ENCODE measurements at regions not wholly inside any gene's neighbourhood (a gene's known extent, or its start where the extent isn't known, plus 50 kb on each side); places are given as distances from the start of the nearest gene placed in this dataset.
A peak's percentile ranks its signal among the peaks of the same experiment; 100 is the strongest.

DNA sequence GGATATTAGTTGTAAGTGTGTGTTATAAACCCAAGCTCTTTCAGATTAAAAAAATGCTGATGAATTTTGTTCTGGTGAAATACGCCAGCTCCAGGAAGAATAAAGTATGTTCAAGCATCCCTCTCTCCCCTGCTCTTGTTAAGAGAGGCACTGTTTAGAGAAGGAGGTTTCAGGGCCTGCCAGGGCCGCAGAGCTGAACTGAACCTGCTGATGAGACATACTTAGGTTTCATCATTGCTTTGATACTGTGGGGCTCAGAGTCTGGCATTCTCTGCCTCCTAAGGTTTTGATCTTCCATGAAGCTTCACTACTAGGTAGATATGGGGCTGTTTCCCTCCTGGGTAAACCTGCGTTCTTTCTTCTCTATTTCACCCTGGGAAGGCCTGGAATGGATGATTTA is 175.3 kb upstream of the FAM20A start:
- peaks cover 48% of the 10 kb centered on the region for H3K4me1 ChIP-seq
- no peak for DNase-seq (ENCODE audit: extremely low spot score in 2 of 2)
- H3K9me3 ChIP-seq = no peaks in the 10 kb centered on the region
- no peaks in the 10 kb centered on the region for H3K27me3 ChIP-seq
- no peaks in the 10 kb centered on the region for H3K36me3 ChIP-seq
- TF ChIP-seq POLR2AphosphoS5 (IDR thresholded peaks at IDR 0.05; ENCODE audit: insufficient read depth in 1 of 2, low read depth in 1 of 2) (no peak), POLR2A (IDR thresholded peaks at IDR 0.05) (no peak)
- TF ChIP-seq, protein P1, sequence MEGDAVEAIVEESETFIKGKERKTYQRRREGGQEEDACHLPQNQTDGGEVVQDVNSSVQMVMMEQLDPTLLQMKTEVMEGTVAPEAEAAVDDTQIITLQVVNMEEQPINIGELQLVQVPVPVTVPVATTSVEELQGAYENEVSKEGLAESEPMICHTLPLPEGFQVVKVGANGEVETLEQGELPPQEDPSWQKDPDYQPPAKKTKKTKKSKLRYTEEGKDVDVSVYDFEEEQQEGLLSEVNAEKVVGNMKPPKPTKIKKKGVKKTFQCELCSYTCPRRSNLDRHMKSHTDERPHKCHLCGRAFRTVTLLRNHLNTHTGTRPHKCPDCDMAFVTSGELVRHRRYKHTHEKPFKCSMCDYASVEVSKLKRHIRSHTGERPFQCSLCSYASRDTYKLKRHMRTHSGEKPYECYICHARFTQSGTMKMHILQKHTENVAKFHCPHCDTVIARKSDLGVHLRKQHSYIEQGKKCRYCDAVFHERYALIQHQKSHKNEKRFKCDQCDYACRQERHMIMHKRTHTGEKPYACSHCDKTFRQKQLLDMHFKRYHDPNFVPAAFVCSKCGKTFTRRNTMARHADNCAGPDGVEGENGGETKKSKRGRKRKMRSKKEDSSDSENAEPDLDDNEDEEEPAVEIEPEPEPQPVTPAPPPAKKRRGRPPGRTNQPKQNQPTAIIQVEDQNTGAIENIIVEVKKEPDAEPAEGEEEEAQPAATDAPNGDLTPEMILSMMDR (IDR thresholded peaks at IDR 0.05) = no peak
- peak overlapping the region; percentile 68 for H3K27ac ChIP-seq
- no peak overlapping the region for H3K4me3 ChIP-seq
- intact Hi-C loops (cut with DNase I) = loop anchor here (2.0 to 5.0 kb wide), 2 partner anchors 196 to 458 kb away; no protein-coding TSS in a partner anchor

DNA sequence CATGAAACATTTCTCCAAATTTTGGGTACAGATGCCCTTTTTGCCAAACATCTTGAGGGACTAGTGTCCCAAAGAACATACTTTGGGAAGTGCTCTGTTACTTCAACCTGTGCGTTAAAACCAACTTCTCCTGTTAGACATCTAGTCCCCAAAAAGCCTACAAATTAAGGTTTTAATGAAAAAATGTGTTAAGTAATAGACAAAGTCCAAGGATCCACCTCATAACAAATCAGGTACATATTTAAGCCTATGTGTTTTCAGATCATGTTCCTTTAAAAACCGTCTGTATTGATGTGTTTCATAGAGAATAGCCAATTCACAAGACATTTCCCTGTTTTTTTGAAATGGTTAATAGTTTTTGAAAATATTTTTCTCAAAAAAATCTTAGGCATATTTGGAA is 174.8 kb upstream of the FAM20A start:
- DNase-seq (ENCODE audit: extremely low spot score in 2 of 2) = no peak
- H3K4me3 ChIP-seq = no peak overlapping the region
- peaks cover 48% of the 10 kb centered on the region for H3K4me1 ChIP-seq
- H3K9me3 ChIP-seq = no peaks in the 10 kb centered on the region
- no peaks in the 10 kb centered on the region for H3K27me3 ChIP-seq
- TF ChIP-seq, protein P1 (IDR thresholded peaks at IDR 0.05) = no peak
- no peak for TF ChIP-seq POLR2AphosphoS5 (IDR thresholded peaks at IDR 0.05; ENCODE audit: insufficient read depth in 1 of 2, low read depth in 1 of 2)
- no peak for TF ChIP-seq POLR2A (IDR thresholded peaks at IDR 0.05)
- no peaks in the 10 kb centered on the region for H3K36me3 ChIP-seq
- intact Hi-C loops (cut with DNase I) = loop anchor here (2.0 to 5.0 kb wide), 2 partner anchors 196 to 459 kb away; no protein-coding TSS in a partner anchor
- peak overlapping the region; percentile 68 for H3K27ac ChIP-seq

DNA sequence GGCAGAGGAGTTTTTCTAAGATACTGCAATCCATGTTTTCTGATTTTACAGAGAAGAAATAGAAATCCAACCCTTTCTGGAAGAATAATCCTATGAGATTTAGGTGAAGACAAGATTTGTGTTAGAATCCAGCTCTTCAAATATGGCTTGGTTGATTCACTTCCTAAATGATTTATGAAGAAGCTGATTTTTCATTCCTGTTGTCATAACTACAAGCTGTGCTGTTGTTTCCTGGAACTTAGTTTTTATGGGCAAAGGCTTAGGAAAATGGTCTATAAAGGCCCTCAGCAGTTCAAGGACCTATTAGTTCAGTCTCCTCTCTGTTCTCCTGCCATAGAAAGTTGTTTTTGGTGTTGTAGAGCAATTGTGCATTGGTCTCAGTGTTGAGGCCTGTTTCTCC is 174.2 kb upstream of the FAM20A start:
- TF ChIP-seq, protein P1 (IDR thresholded peaks at IDR 0.05) = no peak
- TF ChIP-seq POLR2A (IDR thresholded peaks at IDR 0.05) = no peak
- TF ChIP-seq POLR2AphosphoS5 (IDR thresholded peaks at IDR 0.05; ENCODE audit: insufficient read depth in 1 of 2, low read depth in 1 of 2) = no peak
- no peak overlapping the region for H3K4me3 ChIP-seq
- H3K36me3 ChIP-seq = no peaks in the 10 kb centered on the region
- H3K4me1 ChIP-seq = peaks cover 48% of the 10 kb centered on the region
- intact Hi-C loops (cut with DNase I) = loop anchor here (5.0 kb wide), 1 partner anchor 197 kb away; no protein-coding TSS in a partner anchor
- peak overlapping the region; percentile 68 for H3K27ac ChIP-seq
- DNase-seq (ENCODE audit: extremely low spot score in 2 of 2) = no peak
- no peaks in the 10 kb centered on the region for H3K9me3 ChIP-seq
- no peaks in the 10 kb centered on the region for H3K27me3 ChIP-seq

DNA sequence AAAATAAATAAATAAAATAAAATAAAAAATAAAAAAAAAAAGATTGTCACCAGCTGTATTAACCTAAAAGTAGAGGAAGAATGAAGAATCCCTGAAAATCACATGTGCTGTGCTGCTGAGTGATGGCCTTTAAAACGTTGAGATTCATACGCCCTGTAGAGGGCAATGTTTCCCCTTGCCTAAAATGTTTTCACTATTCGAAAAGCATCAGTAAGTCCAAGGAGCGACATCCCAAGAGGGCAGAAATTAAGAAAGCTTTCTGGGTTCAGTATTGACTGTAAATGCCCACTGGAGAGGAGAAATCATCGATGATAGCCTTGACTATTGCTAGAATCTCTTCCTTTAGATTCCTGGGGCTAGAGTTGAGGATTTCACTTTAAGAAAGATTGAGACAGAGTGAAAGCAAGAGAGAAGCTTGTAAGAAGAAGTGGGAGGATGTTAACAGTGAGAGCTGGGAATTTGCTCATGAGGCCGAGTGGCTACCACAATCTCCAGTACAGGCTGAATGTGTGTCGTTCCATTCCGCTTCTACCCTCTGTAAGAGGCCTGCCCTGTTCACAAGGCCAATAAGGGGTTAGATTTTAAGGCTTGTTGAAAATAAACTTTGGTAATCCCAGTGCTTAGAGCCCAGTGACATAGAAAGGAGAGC is 170.8 kb upstream of the FAM20A start:
- no peaks in the 10 kb centered on the region for H3K9me3 ChIP-seq
- H3K27ac ChIP-seq = peak overlapping the region; percentile 59
- TF ChIP-seq, protein P1 (IDR thresholded peaks at IDR 0.05) = peak; percentile 25 to 67 (median 60)
- TF ChIP-seq POLR2A (IDR thresholded peaks at IDR 0.05) (no peak), POLR2AphosphoS5 (IDR thresholded peaks at IDR 0.05; ENCODE audit: insufficient read depth in 1 of 2, low read depth in 1 of 2) (no peak)
- H3K4me3 ChIP-seq = no peak overlapping the region
- DNase-seq (ENCODE audit: extremely low spot score in 2 of 2) = no peak
- H3K27me3 ChIP-seq = no peaks in the 10 kb centered on the region
- H3K4me1 ChIP-seq = peaks cover 25% of the 10 kb centered on the region
- H3K36me3 ChIP-seq = no peaks in the 10 kb centered on the region
- intact Hi-C loops (cut with DNase I) = no loop called here

DNA sequence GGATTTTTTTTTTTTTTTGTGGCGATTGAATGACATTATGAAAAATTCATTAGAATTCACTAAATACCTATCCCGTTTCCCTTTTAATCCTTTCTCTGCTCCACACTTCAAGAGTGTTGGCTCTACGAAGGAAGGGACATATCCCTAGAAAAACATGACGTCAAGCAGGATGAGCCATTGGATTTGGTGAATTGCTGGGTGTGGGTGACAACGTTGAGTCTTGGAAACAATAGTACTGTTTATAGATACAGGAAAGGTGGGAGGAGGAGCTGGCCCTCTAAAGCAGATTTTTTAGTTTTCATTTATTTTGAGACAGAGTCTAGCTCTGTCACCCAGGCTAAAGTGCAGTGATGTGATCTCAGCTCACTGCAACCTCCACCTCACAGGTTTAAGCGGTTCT is 167.6 kb upstream of the FAM20A start:
- Histone ChIP-seq H3K27me3 (no peaks in the 10 kb centered on the region), H3K9me3 (no peaks in the 10 kb centered on the region), H3K36me3 (no peaks in the 10 kb centered on the region), H3K4me1 (no peaks in the 10 kb centered on the region), H3K27ac (no peak overlapping the region), H3K4me3 (no peak overlapping the region)
- no peak for DNase-seq (ENCODE audit: extremely low spot score in 2 of 2)
- TF ChIP-seq, protein P1 (IDR thresholded peaks at IDR 0.05) = no peak
- TF ChIP-seq POLR2A (IDR thresholded peaks at IDR 0.05) (no peak), POLR2AphosphoS5 (IDR thresholded peaks at IDR 0.05; ENCODE audit: insufficient read depth in 1 of 2, low read depth in 1 of 2) (no peak)
- intact Hi-C loops (cut with DNase I) = no loop called here

Measured in vagina (tissue), 2 donors.